Heart left ventricle (tissue), 13 donors: ENCODE measurements at regions not wholly inside any gene's neighbourhood (a gene's known extent, or its start where the extent isn't known, plus 50 kb on each side); places are given as distances from the start of the nearest gene placed in this dataset.

Experiments
- POLR2A ChIP-seq, 2 donors: fragments of 450-650 bp; IDR thresholded peaks; one replicate each; pipeline ENCODE4 v1.6.1; 2017; ENCODE audit warnings: antibody characterized with exemption in 2 of 2, mild to moderate bottlenecking in 2 of 2, moderate library complexity in 2 of 2
- TF ChIP-seq, protein P1 (sequence below), 12 donors: fragments of 200-600 bp; sonication (generic) in 4 of 12; IDR thresholded peaks; one replicate each; pipeline versions ENCODE4 v1.5.0 to v1.8.0; 2018 to 2022; ENCODE audit warnings: antibody characterized with exemption in 12 of 12, mild to moderate bottlenecking in 5 of 12
- donor health status: ischemic (EF 13 %, LVEDD 7.1; RV severe dilation, severe dysfunction).
- donor health status: DM: no; HTN: yes; CAD: no.
- donor health status: DM: no; HTN: no; CAD: no.
- donor health status: ischemic (EF 25% LVEDD 6.9; RV normal size, moderate dysfunction).
- donor health status: ischemic (EF 25% LVEDD 5.7; RV mildly dilated, moderate dysfunction).
- donor health status: ischemic (EF 35%, LVEDD 5.7; RV mildly dilated, moderate dysfunction).
- donor health status: nonischemic (EF 11% LVEDD 7.7; RV severe dilation, severe dysfunction).
- donor health status: DM: yes; HTN: yes; CAD: no.
- donor health status: PGD.
- donor health status: ischemic (EF 29% LVEDD 5.4; RV normal size, mild dysfunction).
- donor health status: nonischemic (EF 23%, LVEDD 6.1; RV moderate dilation, normal function).

DNA sequence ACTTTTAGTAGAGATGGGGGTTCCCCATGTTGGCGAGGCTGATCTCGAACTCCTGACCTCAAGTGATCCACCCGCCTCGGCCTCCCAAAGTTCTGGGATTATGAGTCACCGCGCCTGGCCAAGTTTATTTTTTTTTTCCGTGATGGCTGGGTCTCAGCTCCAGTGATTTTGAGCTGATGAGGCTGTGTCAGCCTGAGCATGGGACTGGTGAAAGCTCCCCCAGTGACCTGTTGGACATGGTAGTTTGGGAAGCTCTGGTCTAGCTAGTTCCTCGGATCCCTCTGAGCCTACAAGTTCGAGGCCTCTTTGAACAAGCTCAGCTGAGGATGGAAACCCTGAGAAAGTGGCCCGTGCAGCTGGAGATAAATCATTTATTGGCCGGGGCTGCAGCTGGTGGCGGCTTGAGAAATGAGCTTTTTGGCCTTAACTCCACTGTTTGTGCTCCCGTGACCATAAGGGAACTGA, 126.8 kb downstream of the SNX5 start:
- TF ChIP-seq POLR2A (IDR thresholded peaks at IDR 0.05): no peak
- TF ChIP-seq, protein P1, sequence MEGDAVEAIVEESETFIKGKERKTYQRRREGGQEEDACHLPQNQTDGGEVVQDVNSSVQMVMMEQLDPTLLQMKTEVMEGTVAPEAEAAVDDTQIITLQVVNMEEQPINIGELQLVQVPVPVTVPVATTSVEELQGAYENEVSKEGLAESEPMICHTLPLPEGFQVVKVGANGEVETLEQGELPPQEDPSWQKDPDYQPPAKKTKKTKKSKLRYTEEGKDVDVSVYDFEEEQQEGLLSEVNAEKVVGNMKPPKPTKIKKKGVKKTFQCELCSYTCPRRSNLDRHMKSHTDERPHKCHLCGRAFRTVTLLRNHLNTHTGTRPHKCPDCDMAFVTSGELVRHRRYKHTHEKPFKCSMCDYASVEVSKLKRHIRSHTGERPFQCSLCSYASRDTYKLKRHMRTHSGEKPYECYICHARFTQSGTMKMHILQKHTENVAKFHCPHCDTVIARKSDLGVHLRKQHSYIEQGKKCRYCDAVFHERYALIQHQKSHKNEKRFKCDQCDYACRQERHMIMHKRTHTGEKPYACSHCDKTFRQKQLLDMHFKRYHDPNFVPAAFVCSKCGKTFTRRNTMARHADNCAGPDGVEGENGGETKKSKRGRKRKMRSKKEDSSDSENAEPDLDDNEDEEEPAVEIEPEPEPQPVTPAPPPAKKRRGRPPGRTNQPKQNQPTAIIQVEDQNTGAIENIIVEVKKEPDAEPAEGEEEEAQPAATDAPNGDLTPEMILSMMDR (IDR thresholded peaks at IDR 0.05): no peak
